Activated CD4-positive, alpha-beta T cell treated with anti-CD3 and anti-CD28 coated beads, Interleukin-2, amount 50 U/mL, for 24 hours (primary cell): ENCODE measurements at regions not wholly inside any gene's neighbourhood (a gene's known extent, or its start where the extent isn't known, plus 50 kb on each side); places are given as distances from the start of the nearest gene placed in this dataset.
"Not testable (repeated sequence)": the region's sequence is repeated elsewhere in the genome, so short reads cannot be mapped to it uniquely, and the experiment has no call there.

Experiments used
- DNase-seq, 2 donors: peaks; one replicate each; pipeline ENCODE4 v3.0.0-alpha.2; 2020; ENCODE audit warnings: low read depth in 1 of 2, low spot score in 1 of 2

- no peak for DNase-seq
These were observed 433.3 kb downstream of the TOX3 start for GRCh38 chr16:52113533-52114183.

- DNase-seq, result not testable (repeated sequence)
These were observed 441.9 kb downstream of the TOX3 start for GRCh38 chr16:52104993-52105392.

GRCh38 chr16:52103791-52104190 lies 443.2 kb downstream of the TOX3 start:
- no peak for DNase-seq

GRCh38 chr16:52101246-52101645 lies 445.7 kb downstream of the TOX3 start:
- no peak for DNase-seq

- no peak for DNase-seq
These were observed 447.6 kb downstream of the TOX3 start for GRCh38 chr16:52099382-52099781.

GRCh38 chr16:52095471-52095870 lies 451.5 kb downstream of the TOX3 start:
- DNase-seq, result no peak

- no peak for DNase-seq
These were observed 454.8 kb downstream of the TOX3 start for GRCh38 chr16:52092126-52092525.

- DNase-seq, result no peak
These were observed 456.9 kb downstream of the TOX3 start for GRCh38 chr16:52090080-52090479.

GRCh38 chr16:52089476-52089875 lies 457.5 kb downstream of the TOX3 start:
- DNase-seq, result no peak

- no peak for DNase-seq
These were observed 460.0 kb downstream of the TOX3 start for GRCh38 chr16:52086901-52087300.

GRCh38 chr16:52078716-52079655 lies 468.0 kb downstream of the TOX3 start:
- no peak for DNase-seq

- no peak for DNase-seq
These were observed 469.3 kb downstream of the TOX3 start for GRCh38 chr16:52077607-52078006.

GRCh38 chr16:52076801-52077201 lies 470.1 kb downstream of the TOX3 start:
- no peak for DNase-seq

GRCh38 chr16:52076332-52076731 lies 470.6 kb downstream of the TOX3 start:
- DNase-seq, result no peak

GRCh38 chr16:52074133-52074532 lies 472.8 kb downstream of the TOX3 start:
- no peak for DNase-seq

- DNase-seq, result no peak
These were observed 473.9 kb downstream of the TOX3 start for GRCh38 chr16:52073024-52073423.

GRCh38 chr16:52071101-52071500 lies 475.8 kb downstream of the TOX3 start:
- no peak for DNase-seq

GRCh38 chr16:52070341-52071057 lies 476.4 kb downstream of the TOX3 start:
- DNase-seq, result no peak

- DNase-seq, result no peak
These were observed 477.1 kb downstream of the TOX3 start for GRCh38 chr16:52069866-52070265.

- DNase-seq, result no peak
These were observed 478.4 kb downstream of the TOX3 start for GRCh38 chr16:52068447-52069074.

- no peak for DNase-seq
These were observed 480.0 kb downstream of the TOX3 start for GRCh38 chr16:52066962-52067361.
